ENCODE measurements at regions not wholly inside any gene's neighbourhood (a gene's known extent, or its start where the extent isn't known, plus 50 kb on each side); places are given as distances from the start of the nearest gene placed in this dataset.

DNA sequence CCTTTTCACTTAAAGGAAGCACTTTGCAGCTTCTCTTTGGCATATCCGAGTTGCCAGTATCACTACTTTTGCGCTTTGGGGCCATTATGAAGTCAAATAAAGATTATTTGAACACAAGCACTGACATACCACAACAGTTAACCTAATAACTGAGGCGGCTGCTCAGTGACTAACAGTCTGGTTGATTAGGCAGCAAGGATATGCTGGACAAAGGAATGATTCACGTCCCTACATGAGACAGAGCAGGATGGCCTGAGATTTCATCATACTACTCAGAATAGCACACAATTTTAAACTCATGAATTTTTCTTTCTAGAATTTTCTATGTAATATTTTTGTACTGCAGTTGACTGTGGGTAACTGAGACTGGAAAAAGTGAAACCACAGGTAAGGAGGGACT, 56.9 kb upstream of the E2F7 start:
- H3K9me3 ChIP-seq (ENCODE audit: control insufficient read depth, insufficient read depth, low read length), result peaks cover 5% of the 10 kb centered on the region; the same call in 1 of the 2 replicates
- H3K9ac ChIP-seq (ENCODE audit: low read depth, low read length), result no peak overlapping the region
- no peaks in the 10 kb centered on the region for H3K36me3 ChIP-seq (ENCODE audit: insufficient read depth, low read length)
- peaks cover 3% of the 10 kb centered on the region for H3K4me1 ChIP-seq (ENCODE audit: insufficient read depth, low read length)

DNA sequence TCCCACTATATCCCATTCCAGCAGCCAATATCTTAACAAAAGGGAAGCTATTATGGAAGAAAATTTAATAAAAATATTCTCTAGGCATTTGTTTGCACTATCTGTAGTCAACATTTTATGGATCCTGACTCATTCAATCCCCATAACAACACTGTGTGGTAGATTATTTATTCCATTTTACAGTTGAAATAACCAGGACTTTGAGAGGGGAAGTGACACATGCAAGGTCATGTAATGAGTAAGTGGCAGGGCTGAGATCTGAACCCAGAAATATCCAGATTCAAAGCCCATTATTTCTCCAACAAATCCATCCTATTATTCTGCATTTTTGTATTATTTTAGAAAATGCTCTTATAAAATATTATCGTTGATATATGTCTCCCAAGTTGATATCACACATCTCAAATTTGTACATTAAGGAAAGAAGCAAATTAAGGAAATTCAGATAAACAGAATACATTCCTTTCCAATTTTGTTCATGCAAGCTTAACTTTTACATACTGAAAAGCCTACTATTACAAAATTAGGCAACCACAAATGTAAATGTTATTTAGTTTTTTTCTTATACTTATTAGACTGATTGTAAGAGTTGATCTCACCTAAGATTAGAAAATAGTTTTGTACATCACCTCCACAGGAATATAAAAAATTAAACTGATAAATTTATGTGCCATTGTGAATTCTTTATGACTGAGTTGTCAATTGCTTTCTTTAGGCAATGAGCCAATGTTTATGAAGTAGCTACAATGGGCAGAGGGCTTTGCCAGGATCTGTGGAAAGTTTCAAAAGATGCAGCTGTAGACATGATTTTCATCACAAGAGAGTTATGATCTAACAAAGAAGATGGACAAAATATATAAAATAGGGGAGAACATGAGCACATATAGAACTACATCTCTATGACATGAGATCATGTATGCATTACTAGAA, 55.1 kb upstream of the E2F7 start:
- H3K4me1 ChIP-seq (ENCODE audit: insufficient read depth, low read length), result peaks cover 3% of the 10 kb centered on the region
- H3K9ac ChIP-seq (ENCODE audit: low read depth, low read length), result no peak overlapping the region
- H3K9me3 ChIP-seq (ENCODE audit: control insufficient read depth, insufficient read depth, low read length), result peaks cover under 1% of the 10 kb centered on the region; the same call in 1 of the 2 replicates
- no peaks in the 10 kb centered on the region for H3K36me3 ChIP-seq (ENCODE audit: insufficient read depth, low read length)

DNA sequence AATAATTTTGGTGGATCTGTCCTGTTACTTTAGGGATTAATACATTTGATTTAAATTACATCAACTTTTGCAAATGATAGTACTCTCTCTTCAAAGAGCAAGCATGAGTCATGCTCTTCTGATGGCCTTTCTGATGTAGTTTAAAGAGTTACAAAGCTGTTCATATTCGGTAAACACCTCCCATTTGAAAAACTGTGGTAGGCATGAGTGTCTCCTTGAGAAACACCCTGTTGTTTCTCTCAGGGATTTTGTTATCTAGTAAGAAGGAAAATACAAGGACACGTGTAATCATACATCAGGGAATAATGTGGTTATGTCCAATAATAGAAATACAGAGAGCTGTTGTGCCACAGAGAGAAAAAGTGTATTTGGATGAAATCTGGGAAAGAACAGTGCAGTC, 53.3 kb upstream of the E2F7 start:
- no peaks in the 10 kb centered on the region for H3K9me3 ChIP-seq (ENCODE audit: control insufficient read depth, insufficient read depth, low read length)
- H3K4me1 ChIP-seq (ENCODE audit: insufficient read depth, low read length), result peaks cover 3% of the 10 kb centered on the region
- no peak overlapping the region for H3K9ac ChIP-seq (ENCODE audit: low read depth, low read length)
- no peaks in the 10 kb centered on the region for H3K36me3 ChIP-seq (ENCODE audit: insufficient read depth, low read length)

DNA sequence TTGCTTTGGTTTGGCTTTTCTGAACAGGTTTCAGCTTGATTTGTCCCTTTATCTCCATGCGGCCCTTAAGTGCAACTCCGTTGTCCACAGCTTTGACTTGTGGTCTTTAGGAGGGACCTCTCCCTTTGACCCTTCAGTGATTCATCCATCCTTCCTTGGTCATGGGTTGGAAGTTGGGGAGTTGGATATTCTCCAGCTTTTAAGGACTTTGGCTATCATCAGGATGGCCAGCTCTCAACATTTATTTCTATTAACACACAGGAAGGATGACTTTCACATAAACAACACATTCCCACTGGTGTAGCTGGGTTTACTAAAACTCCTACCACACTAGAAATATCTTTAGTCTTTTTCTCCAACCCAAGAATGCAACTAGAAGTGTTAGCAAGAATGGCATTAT, 50.9 kb upstream of the E2F7 start:
- no peaks in the 10 kb centered on the region for H3K36me3 ChIP-seq (ENCODE audit: insufficient read depth, low read length)
- no peaks in the 10 kb centered on the region; the same call in 1 of the 2 replicates for H3K4me1 ChIP-seq (ENCODE audit: insufficient read depth, low read length)
- no peak overlapping the region for H3K9ac ChIP-seq (ENCODE audit: low read depth, low read length)
- H3K9me3 ChIP-seq (ENCODE audit: control insufficient read depth, insufficient read depth, low read length), result no peaks in the 10 kb centered on the region

DNA sequence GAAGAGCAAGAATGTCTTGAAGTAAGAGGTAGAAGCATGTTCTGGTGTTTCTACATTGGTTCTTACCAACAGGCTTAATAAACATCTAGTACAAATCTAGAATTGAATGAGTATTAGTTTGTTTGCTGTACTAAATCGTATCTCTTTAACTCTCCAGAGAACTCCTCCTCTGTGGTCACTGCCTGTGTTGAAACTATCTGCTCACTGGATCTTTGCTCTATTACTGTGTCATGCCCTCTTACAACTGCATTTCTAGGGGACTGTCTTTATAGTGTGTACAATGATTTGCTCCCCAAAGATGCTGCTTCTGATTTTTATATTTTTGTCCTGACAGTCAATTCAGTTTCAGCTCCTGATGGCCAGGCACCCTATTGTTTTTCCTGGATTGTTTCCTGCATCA, 50.1 kb upstream of the E2F7 start:
- Histone ChIP-seq H3K36me3 (ENCODE audit: insufficient read depth, low read length) (no peaks in the 10 kb centered on the region), H3K4me1 (ENCODE audit: insufficient read depth, low read length) (no peaks in the 10 kb centered on the region; the same call in 1 of the 2 replicates), H3K9me3 (ENCODE audit: control insufficient read depth, insufficient read depth, low read length) (0 out of 2 replicates have a peak, but pooled peaks cover 4% of the 10 kb centered on the region), H3K9ac (ENCODE audit: low read depth, low read length) (no peak overlapping the region)

All from ES-I3 (cell line).